Endothelial cell of umbilical vein (primary cell): ENCODE measurements at regions not wholly inside any gene's neighbourhood (a gene's known extent, or its start where the extent isn't known, plus 50 kb on each side); places are given as distances from the start of the nearest gene placed in this dataset.

Source experiments
- BruUV-seq: library from RNA; stranded (reverse); fragments of 400-500 nt; replicated peaks from 2 replicates; lab custom pipeline; 2021; lab: Mats Ljungman, UMichigan
- CTCF ChIA-PET: fragments of 300-600, 350-600 bp; sonication (Branson Sonifier 250); formaldehyde crosslinking; loops from one replicate; lab custom pipeline; 2021; ENCODE audit warnings: antibody characterized with exemption, inconsistent platforms; lab: Charles Lee
- POLR2A ChIA-PET: fragments of 300-600, 350-600 bp; sonication (Branson Sonifier 250); formaldehyde crosslinking; loops from one replicate; lab custom pipeline; 2021; ENCODE audit warnings: antibody characterized with exemption, inconsistent platforms; lab: Charles Lee
- DNase-seq: peaks from one replicate; pipeline ENCODE4 v3.0.0-alpha.2; 2011; ENCODE audit warnings: low read depth, low spot score
- FAIRE-seq: peaks from 2 replicates; lab custom pipeline; 2011; peaks lifted over from hg19 to GRCh38; lab: Jason Lieb, UNC
- H2AFZ ChIP-seq: 2 replicates; pipeline ENCODE4 v1.6.0; 2012; ENCODE audit warnings: low read depth, low read length, control low read depth, inconsistent platforms
- H3K27ac ChIP-seq: 2 replicates; pipeline ENCODE4 v1.5.1; 2011; ENCODE audit warnings: low read depth, mild to moderate bottlenecking, control low read depth, low read length, moderate library complexity; ENCODE audit not compliant: insufficient read depth
- H3K27me3 ChIP-seq, 2 experiments: 2 replicates each; pipeline versions ENCODE4 v1.6.0 to v1.6.1; 2011; ENCODE audit warnings: low read length in 2 of 2, mixed read lengths in 1 of 2; ENCODE audit not compliant: control insufficient read depth in 2 of 2, insufficient read depth in 2 of 2
- H3K36me3 ChIP-seq, 2 experiments: 2 replicates in 1 of 2; 3 replicates in 1 of 2; pipeline ENCODE4 v1.5.1; 2011; ENCODE audit warnings: low read length in 2 of 2, mild to moderate bottlenecking in 1 of 2, moderate library complexity in 1 of 2; ENCODE audit not compliant: control insufficient read depth in 2 of 2, insufficient read depth in 2 of 2; ENCODE audit errors: extremely low read depth in 1 of 2
- H3K4me1 ChIP-seq: 3 replicates; pipeline ENCODE4 v1.5.1; 2011; ENCODE audit warnings: mild to moderate bottlenecking, low read length; ENCODE audit not compliant: control insufficient read depth, insufficient read depth; ENCODE audit errors: extremely low read depth
- H3K4me2 ChIP-seq: 2 replicates; pipeline ENCODE4 v1.6.1; 2011; ENCODE audit warnings: low read length, control low read depth, mixed read lengths; ENCODE audit not compliant: insufficient read depth
- H3K4me3 ChIP-seq, 3 experiments: fragments of 200-600 bp in 1 of 3; sonication (generic), shearing (Covaris generic) in 1 of 3; replicated peaks in 1 of 3; 2 replicates each; pipeline ENCODE4 v1.5.1; 2011 to 2016; ENCODE audit warnings: control low read depth in 3 of 3, low read length in 3 of 3, mild to moderate bottlenecking in 2 of 3, inconsistent platforms in 1 of 3, low read depth in 1 of 3, moderate library complexity in 1 of 3; ENCODE audit not compliant: insufficient read depth in 1 of 3
- H3K79me2 ChIP-seq: 2 replicates; pipeline ENCODE4 v1.6.0; 2012; ENCODE audit warnings: low read length, inconsistent platforms; ENCODE audit not compliant: control insufficient read depth, insufficient read depth
- H3K9ac ChIP-seq: replicated peaks from 2 replicates; pipeline ENCODE3; 2011; ENCODE audit warnings: low read length, control low read depth; ENCODE audit not compliant: insufficient read depth; ENCODE audit errors: extremely low read depth
- H3K9me1 ChIP-seq: replicated peaks from 3 replicates; pipeline ENCODE4 v1.6.0; 2011; ENCODE audit warnings: mild to moderate bottlenecking, low read length; ENCODE audit not compliant: control insufficient read depth, insufficient read depth; ENCODE audit errors: extremely low read depth
- H3K9me3 ChIP-seq: replicated peaks from 2 replicates; pipeline ENCODE4 v1.5.1; 2012; ENCODE audit warnings: low read length, inconsistent platforms; ENCODE audit not compliant: control insufficient read depth, insufficient read depth
- H4K20me1 ChIP-seq: replicated peaks from 2 replicates; pipeline ENCODE3; 2011; ENCODE audit warnings: mild to moderate bottlenecking, low read length; ENCODE audit not compliant: control insufficient read depth, insufficient read depth; ENCODE audit errors: extremely low read depth
- CTCF ChIP-seq, 2 donors: IDR thresholded peaks; 1 replicate in 1 of 2; 2 replicates in 1 of 2; pipeline ENCODE4 v1.5.1; 2011; ENCODE audit warnings: low read length in 2 of 2, mild to moderate bottlenecking in 2 of 2, moderate library complexity in 2 of 2, control low read depth in 1 of 2, inconsistent platforms in 1 of 2, low read depth in 1 of 2; ENCODE audit not compliant: insufficient read depth in 1 of 2; ENCODE audit errors: extremely low read depth in 1 of 2
- EZH2 ChIP-seq: IDR thresholded peaks from 2 replicates; pipeline ENCODE4 v1.6.1; 2012; ENCODE audit warnings: borderline replicate concordance, low read depth, mild to moderate bottlenecking, moderate library complexity, low read length, inconsistent platforms; ENCODE audit not compliant: severe bottlenecking
- FOS ChIP-seq: IDR thresholded peaks from 2 replicates; pipeline ENCODE4 v1.6.1; 2011; ENCODE audit warnings: mild to moderate bottlenecking, low read length, moderate library complexity, borderline replicate concordance; ENCODE audit not compliant: insufficient read depth
- GATA2 ChIP-seq: IDR thresholded peaks from 2 replicates; pipeline ENCODE4 v1.7.0; 2011; ENCODE audit warnings: low read depth, mild to moderate bottlenecking, moderate library complexity, mixed read lengths, low read length; ENCODE audit not compliant: insufficient read length, insufficient read depth
- JUN ChIP-seq: IDR thresholded peaks from 2 replicates; pipeline ENCODE4 v1.6.1; 2011; ENCODE audit warnings: borderline replicate concordance, low read depth; ENCODE audit not compliant: insufficient read length, insufficient read depth
- MAX ChIP-seq: IDR thresholded peaks from 2 replicates; pipeline ENCODE4 v1.6.1; 2011; ENCODE audit not compliant: insufficient read depth, insufficient read length
- MYC ChIP-seq: IDR thresholded peaks from one replicate; pipeline ENCODE4 v1.6.1; 2011; ENCODE audit warnings: mild to moderate bottlenecking, low read depth, low read length
- POLR2A ChIP-seq: IDR thresholded peaks from 2 replicates; pipeline ENCODE4 v1.6.1; 2012; ENCODE audit warnings: low read depth, mild to moderate bottlenecking, control low read depth, low read length
- POLR2AphosphoS5 ChIP-seq: IDR thresholded peaks from 2 replicates; pipeline ENCODE4 v1.6.1; 2012; ENCODE audit warnings: low read depth, mild to moderate bottlenecking, control low read depth, low read length, moderate library complexity; ENCODE audit not compliant: insufficient read depth
- dilution Hi-C: fragments of 300-500 bp; cut with MboI; formaldehyde crosslinking; loops from one replicate; pipeline ENCODE4 v1.15.0; 2019; ENCODE audit warnings: low sequenced_read_pairs; ENCODE audit not compliant: extremely low pct_ligation_motif_present
- intact Hi-C: fragments of 100-400 bp; cut with micrococcal nuclease; formaldehyde crosslinking; loops from one replicate; pipeline ENCODE4 v1.10.0; 2022

- Histone ChIP-seq H3K4me2 (no peak overlapping the region), H3K79me2 (no peaks in the 10 kb centered on the region), H2AFZ (no peak overlapping the region), H3K4me3 (no peak overlapping the region), H3K9me1 (no peaks in the 10 kb centered on the region), H3K27ac (peak overlapping the region; percentile 24), H3K9ac (no peak overlapping the region), H3K36me3 (no peaks in the 10 kb centered on the region), H3K27me3 (peaks cover 0 to 1% of the 10 kb centered on the region in 2 experiments), H4K20me1 (no peaks in the 10 kb centered on the region), H3K9me3 (no peaks in the 10 kb centered on the region), H3K4me1 (peaks cover 31% of the 10 kb centered on the region)
- FAIRE-seq: peak; percentile 98
- ChIA-PET POLR2A (no interaction called here), CTCF (interaction anchor here (1.0 to 1.5 kb wide), 2 partner anchors 24 to 26 kb away, joined by 3 to 4 read pairs; no protein-coding TSS in a partner anchor)
- dilution Hi-C loops: no loop called here
- no TSS peak for BruUV-seq
- no peak for TF ChIP-seq CTCF (IDR thresholded peaks at IDR 0.05; ENCODE audit: extremely low read depth in 1 of 2, insufficient read depth in 1 of 2, low read depth in 1 of 2, low read length in 2 of 2)
- TF ChIP-seq MYC: no peak
- no peak for TF ChIP-seq GATA2
- TF ChIP-seq FOS: peak; percentile 94
- no peak for TF ChIP-seq MAX
- peak; percentile 96 for TF ChIP-seq POLR2AphosphoS5
- peak; percentile 88 for TF ChIP-seq JUN
- peak; percentile 24 for TF ChIP-seq POLR2A
- no peak for TF ChIP-seq EZH2
- peak; percentile 97 for DNase-seq
- intact Hi-C loops: loop anchor here (1.0 to 10.0 kb wide), 7 partner anchors 20 to 874 kb away; no protein-coding TSS in a partner anchor
Measured at GRCh38 chr2:15730545-15731212, 139.0 kb downstream of the DDX1 start.
